Esophagus muscularis mucosa (tissue), 4 donors: ENCODE measurements at regions not wholly inside any gene's neighbourhood (a gene's known extent, or its start where the extent isn't known, plus 50 kb on each side); places are given as distances from the start of the nearest gene placed in this dataset.
"Not testable (repeated sequence)": the region's sequence is repeated elsewhere in the genome, so short reads cannot be mapped to it uniquely, and the experiment has no call there.

Experiments used
- CTCF ChIP-seq, 3 experiments: fragments of 200-600 bp in 2 of 3; fragments of 450-650 bp in 1 of 3; sonication (generic) in 2 of 3; IDR thresholded peaks; one replicate each; pipeline ENCODE4 v1.5.1; 2017 to 2019; ENCODE audit warnings: antibody characterized with exemption in 3 of 3, mild to moderate bottlenecking in 2 of 3, moderate library complexity in 1 of 3
- EP300 ChIP-seq: sonication (generic); formaldehyde crosslinking; IDR thresholded peaks from one replicate; pipeline ENCODE4 v1.6.1; 2017; ENCODE audit warnings: antibody characterized with exemption
- POLR2A ChIP-seq: fragments of 450-650 bp; IDR thresholded peaks from one replicate; pipeline ENCODE4 v1.6.1; 2017; ENCODE audit warnings: antibody characterized with exemption, moderate library complexity, mild to moderate bottlenecking, low read depth
- POLR2AphosphoS5 ChIP-seq, 2 donors: sonication (generic); formaldehyde crosslinking; IDR thresholded peaks; one replicate each; pipeline ENCODE4 v1.6.1; 2017; ENCODE audit warnings: antibody characterized with exemption in 2 of 2

- not testable (repeated sequence) for TF ChIP-seq CTCF (IDR thresholded peaks at IDR 0.05); POLR2AphosphoS5 (IDR thresholded peaks at IDR 0.05); POLR2A; EP300
Measured at GRCh38 chr16:88152879-88153278, 201.6 kb downstream of the BANP start.
